HG03064 (cell line): ENCODE measurements at regions not wholly inside any gene's neighbourhood (a gene's known extent, or its start where the extent isn't known, plus 50 kb on each side); places are given as distances from the start of the nearest gene placed in this dataset.
"Not testable (repeated sequence)": the region's sequence is repeated elsewhere in the genome, so short reads cannot be mapped to it uniquely, and the experiment has no call there.

ENCODE experiments used
- ATAC-seq: cut with Tn5 transposase; IDR thresholded peaks from one replicate; pipeline ENCODE4 v1.9.1; 2021; ENCODE audit warnings: low read depth; ENCODE audit not compliant: unreplicated experiment

- ATAC-seq: not testable (repeated sequence)
These were observed 125.9 kb downstream of the TMEM121 start for GRCh38 chr14:105652317-105652716.

- not testable (repeated sequence) for ATAC-seq
These were observed 127.5 kb downstream of the TMEM121 start for GRCh38 chr14:105653921-105654320.

- ATAC-seq: not testable (repeated sequence)
These were observed 132.9 kb downstream of the TMEM121 start for GRCh38 chr14:105659255-105659654.

GRCh38 chr14:105659935-105660527 is 133.6 kb downstream of the TMEM121 start:
- ATAC-seq: no peak

- no peak for ATAC-seq
These were observed 134.6 kb downstream of the TMEM121 start for GRCh38 chr14:105660816-105661531.

- not testable (repeated sequence) for ATAC-seq
These were observed 135.7 kb downstream of the TMEM121 start for GRCh38 chr14:105662043-105662442.

GRCh38 chr14:105662592-105662991 is 136.2 kb downstream of the TMEM121 start:
- not testable (repeated sequence) for ATAC-seq

GRCh38 chr14:105663323-105663722 is 136.9 kb downstream of the TMEM121 start:
- ATAC-seq: not testable (repeated sequence)

GRCh38 chr14:105663818-105664596 is 137.6 kb downstream of the TMEM121 start:
- ATAC-seq: not testable (repeated sequence)

GRCh38 chr14:105664691-105665090 is 138.3 kb downstream of the TMEM121 start:
- ATAC-seq: no peak

GRCh38 chr14:105665247-105665950 is 139.0 kb downstream of the TMEM121 start:
- no peak for ATAC-seq

- ATAC-seq: no peak
These were observed 139.5 kb downstream of the TMEM121 start for GRCh38 chr14:105665951-105666277.

GRCh38 chr14:105666420-105666819 is 140.0 kb downstream of the TMEM121 start:
- ATAC-seq: no peak

- not testable (repeated sequence) for ATAC-seq
These were observed 140.7 kb downstream of the TMEM121 start for GRCh38 chr14:105666991-105667662.

- ATAC-seq: not testable (repeated sequence)
These were observed 141.3 kb downstream of the TMEM121 start for GRCh38 chr14:105667663-105668020.

GRCh38 chr14:105668021-105668420 is 141.6 kb downstream of the TMEM121 start:
- ATAC-seq: not testable (repeated sequence)

- ATAC-seq: not testable (repeated sequence)
These were observed 142.3 kb downstream of the TMEM121 start for GRCh38 chr14:105668471-105669230.

GRCh38 chr14:105669231-105669610 is 142.8 kb downstream of the TMEM121 start:
- not testable (repeated sequence) for ATAC-seq

GRCh38 chr14:105669646-105670045 is 143.3 kb downstream of the TMEM121 start:
- not testable (repeated sequence) for ATAC-seq
